ENCODE measurements at regions not wholly inside any gene's neighbourhood (a gene's known extent, or its start where the extent isn't known, plus 50 kb on each side); places are given as distances from the start of the nearest gene placed in this dataset.

DNA sequence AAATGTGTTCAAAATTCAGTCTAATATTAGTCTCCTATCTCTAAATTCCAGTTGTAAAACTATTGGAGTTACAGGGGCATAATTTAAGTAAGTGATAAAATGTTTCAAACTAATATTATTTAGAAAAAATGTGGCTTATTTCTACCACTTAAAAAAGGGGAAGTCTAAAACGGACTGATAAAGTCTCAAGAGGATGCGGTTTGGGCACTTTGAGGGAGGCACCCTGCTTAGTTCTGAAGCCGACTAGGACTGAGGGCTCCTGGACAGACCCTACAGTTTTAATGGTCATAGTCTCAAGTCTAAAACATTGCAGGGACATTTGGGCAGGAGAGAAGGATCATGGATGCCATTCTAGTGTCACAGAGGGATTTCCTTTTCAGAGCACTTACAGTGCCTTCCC lies 566.3 kb downstream of the NR2F2 start:
- H3K27ac ChIP-seq (ENCODE audit: poor library complexity, severe bottlenecking), result no peak overlapping the region
- no peak for ATAC-seq (ENCODE audit: low read depth)

DNA sequence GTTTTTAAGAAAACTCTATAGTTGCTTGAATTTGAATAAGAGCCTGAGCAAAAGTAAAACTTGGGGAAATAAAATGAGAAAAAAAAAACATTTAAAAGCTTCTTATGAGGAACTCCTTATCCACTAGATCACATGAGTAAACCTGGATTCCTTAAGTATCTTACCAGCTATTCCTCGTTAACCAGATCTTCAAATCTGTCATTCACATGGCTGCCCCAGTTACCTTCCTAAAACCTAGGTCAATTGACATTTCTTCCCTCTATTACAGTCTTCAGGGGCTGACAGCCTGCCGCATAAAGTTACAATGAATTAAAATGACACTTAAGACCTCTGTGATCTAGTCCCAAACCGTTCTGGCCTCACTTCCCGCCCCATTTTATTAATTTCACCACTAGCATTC lies 583.6 kb downstream of the NR2F2 start:
- Histone ChIP-seq H3K36me3 (ENCODE audit: low read depth) (no peaks in the 10 kb centered on the region), H3K9me3 (ENCODE audit: severe bottlenecking) (peaks cover 10% of the 10 kb centered on the region), H3K4me1 (ENCODE audit: insufficient read depth, poor library complexity, severe bottlenecking) (no peaks in the 10 kb centered on the region), H3K4me3 (ENCODE audit: severe bottlenecking) (no peak overlapping the region), H3K27ac (ENCODE audit: poor library complexity, severe bottlenecking) (no peak overlapping the region), H3K27me3 (ENCODE audit: insufficient read depth, poor library complexity, severe bottlenecking) (peaks cover 5% of the 10 kb centered on the region)
- TF ChIP-seq, protein P1, sequence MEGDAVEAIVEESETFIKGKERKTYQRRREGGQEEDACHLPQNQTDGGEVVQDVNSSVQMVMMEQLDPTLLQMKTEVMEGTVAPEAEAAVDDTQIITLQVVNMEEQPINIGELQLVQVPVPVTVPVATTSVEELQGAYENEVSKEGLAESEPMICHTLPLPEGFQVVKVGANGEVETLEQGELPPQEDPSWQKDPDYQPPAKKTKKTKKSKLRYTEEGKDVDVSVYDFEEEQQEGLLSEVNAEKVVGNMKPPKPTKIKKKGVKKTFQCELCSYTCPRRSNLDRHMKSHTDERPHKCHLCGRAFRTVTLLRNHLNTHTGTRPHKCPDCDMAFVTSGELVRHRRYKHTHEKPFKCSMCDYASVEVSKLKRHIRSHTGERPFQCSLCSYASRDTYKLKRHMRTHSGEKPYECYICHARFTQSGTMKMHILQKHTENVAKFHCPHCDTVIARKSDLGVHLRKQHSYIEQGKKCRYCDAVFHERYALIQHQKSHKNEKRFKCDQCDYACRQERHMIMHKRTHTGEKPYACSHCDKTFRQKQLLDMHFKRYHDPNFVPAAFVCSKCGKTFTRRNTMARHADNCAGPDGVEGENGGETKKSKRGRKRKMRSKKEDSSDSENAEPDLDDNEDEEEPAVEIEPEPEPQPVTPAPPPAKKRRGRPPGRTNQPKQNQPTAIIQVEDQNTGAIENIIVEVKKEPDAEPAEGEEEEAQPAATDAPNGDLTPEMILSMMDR (IDR thresholded peaks at IDR 0.05; ENCODE audit: poor library complexity, severe bottlenecking), result no peak
- DNase-seq (ENCODE audit: low spot score), result no peak
- ATAC-seq (ENCODE audit: low read depth), result no peak

More for the DNA sequence above, 566.3 kb downstream of the NR2F2 start:
- DNase-seq (ENCODE audit: low spot score), result no peak
- Histone ChIP-seq H3K27me3 (ENCODE audit: insufficient read depth, poor library complexity, severe bottlenecking) (peaks cover 19% of the 10 kb centered on the region), H3K36me3 (ENCODE audit: low read depth) (no peaks in the 10 kb centered on the region), H3K9me3 (ENCODE audit: severe bottlenecking) (no peaks in the 10 kb centered on the region), H3K4me1 (ENCODE audit: insufficient read depth, poor library complexity, severe bottlenecking) (no peaks in the 10 kb centered on the region), H3K4me3 (ENCODE audit: severe bottlenecking) (no peak overlapping the region)
- TF ChIP-seq, protein P1 (IDR thresholded peaks at IDR 0.05; ENCODE audit: poor library complexity, severe bottlenecking), result no peak

DNA sequence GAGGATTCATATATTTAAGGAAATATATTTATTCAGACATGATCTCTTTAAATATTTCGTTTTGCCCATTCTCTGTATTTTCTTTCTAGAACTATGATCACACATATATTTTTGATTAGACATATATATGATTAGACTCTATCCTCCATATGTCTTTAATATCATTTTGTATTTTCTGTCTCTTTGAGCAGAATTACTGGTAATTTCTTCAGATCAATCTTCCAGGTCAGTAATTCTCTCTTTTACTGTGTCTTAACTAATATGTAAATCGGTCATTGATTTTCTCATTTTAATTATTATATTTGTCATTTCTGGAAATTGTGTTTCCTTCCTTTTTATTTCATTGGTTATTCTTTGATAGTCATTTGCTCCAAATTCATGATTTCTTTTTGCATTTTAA lies 586.2 kb downstream of the NR2F2 start:
- DNase-seq (ENCODE audit: low spot score), result no peak
- no peaks in the 10 kb centered on the region for H3K4me1 ChIP-seq (ENCODE audit: insufficient read depth, poor library complexity, severe bottlenecking)
- no peaks in the 10 kb centered on the region for H3K36me3 ChIP-seq (ENCODE audit: low read depth)
- H3K27ac ChIP-seq (ENCODE audit: poor library complexity, severe bottlenecking), result no peak overlapping the region
- TF ChIP-seq, protein P1 (IDR thresholded peaks at IDR 0.05; ENCODE audit: poor library complexity, severe bottlenecking), result no peak
- no peak overlapping the region for H3K4me3 ChIP-seq (ENCODE audit: severe bottlenecking)
- H3K27me3 ChIP-seq (ENCODE audit: insufficient read depth, poor library complexity, severe bottlenecking), result peaks cover 4% of the 10 kb centered on the region
- ATAC-seq (ENCODE audit: low read depth), result no peak
- peaks cover 14% of the 10 kb centered on the region for H3K9me3 ChIP-seq (ENCODE audit: severe bottlenecking)

DNA sequence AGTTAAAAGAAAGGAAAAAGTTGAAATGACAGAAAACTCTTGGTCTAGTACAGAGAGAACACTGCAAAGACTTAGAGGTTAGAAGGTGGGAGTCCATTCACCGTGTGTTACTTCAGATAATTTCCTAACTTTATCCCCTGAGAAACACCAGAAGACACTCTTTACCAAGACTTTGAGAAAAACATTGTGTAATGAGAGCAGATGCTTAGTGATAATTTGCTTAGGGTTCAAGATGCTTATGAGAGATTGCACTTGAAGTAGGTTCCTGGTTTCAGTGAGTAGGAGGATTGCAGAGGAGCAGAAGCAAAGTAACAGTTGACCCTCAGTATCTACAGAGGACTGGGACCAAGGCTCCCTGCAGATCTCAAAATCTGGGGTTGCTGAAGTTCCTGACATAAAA lies 594.1 kb downstream of the NR2F2 start:
- H3K4me1 ChIP-seq (ENCODE audit: insufficient read depth, poor library complexity, severe bottlenecking), result no peaks in the 10 kb centered on the region
- H3K36me3 ChIP-seq (ENCODE audit: low read depth), result no peaks in the 10 kb centered on the region
- no peak overlapping the region for H3K27ac ChIP-seq (ENCODE audit: poor library complexity, severe bottlenecking)
- no peak overlapping the region for H3K4me3 ChIP-seq (ENCODE audit: severe bottlenecking)
- ATAC-seq (ENCODE audit: low read depth) (no peak), DNase-seq (ENCODE audit: low spot score) (no peak)
- H3K27me3 ChIP-seq (ENCODE audit: insufficient read depth, poor library complexity, severe bottlenecking), result peaks cover 4% of the 10 kb centered on the region
- TF ChIP-seq, protein P1 (IDR thresholded peaks at IDR 0.05; ENCODE audit: poor library complexity, severe bottlenecking), result no peak
- peaks cover 4% of the 10 kb centered on the region for H3K9me3 ChIP-seq (ENCODE audit: severe bottlenecking)

DNA sequence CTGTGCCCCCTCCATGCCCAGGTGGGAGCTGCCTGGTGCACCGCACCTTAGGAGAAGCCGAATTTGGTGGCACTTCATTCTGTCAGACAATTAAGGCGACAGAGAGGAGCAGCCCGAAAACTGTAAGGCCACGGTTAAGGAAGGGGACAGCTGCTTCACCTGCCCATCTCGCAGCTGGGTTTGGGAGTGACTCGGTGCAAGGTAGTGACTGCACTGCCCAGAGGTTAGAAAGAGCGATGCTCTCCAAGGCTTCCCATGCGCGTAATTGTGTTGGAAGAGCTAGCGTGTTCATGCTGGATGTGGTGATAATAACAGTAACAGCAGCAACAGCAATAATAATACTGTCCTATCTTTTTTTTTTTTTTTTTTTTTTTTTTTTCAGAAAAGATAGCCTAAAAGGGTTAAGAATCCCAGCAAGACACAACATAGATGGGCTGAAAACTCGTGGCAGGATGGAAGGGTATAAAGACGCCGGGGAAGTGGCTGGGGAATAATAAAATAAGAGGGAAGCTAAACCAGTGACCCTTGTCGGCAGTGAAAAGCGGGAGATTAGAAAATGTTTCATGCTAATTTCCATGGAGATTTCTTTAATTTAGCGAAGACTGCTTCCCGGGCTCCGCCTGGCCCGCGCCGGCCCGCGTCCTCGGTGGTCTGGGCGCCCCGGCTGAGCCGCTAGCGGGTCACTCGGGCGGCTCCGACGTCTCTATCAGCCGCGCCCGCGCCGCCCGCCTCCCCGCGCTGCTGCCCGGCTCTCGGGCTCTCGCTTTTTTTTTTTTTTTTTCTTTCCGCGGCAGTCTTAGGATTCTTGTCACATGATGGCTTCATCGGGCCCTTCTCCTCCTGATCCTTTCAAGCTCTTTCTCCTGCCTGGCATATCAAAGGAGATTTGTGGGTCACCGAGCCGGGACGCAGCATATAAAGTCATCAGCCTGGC lies 617.1 kb downstream of the NR2F2 start:
- Histone ChIP-seq H3K27ac (ENCODE audit: poor library complexity, severe bottlenecking) (no peak overlapping the region), H3K36me3 (ENCODE audit: low read depth) (no peaks in the 10 kb centered on the region), H3K4me3 (ENCODE audit: severe bottlenecking) (no peak overlapping the region), H3K27me3 (ENCODE audit: insufficient read depth, poor library complexity, severe bottlenecking) (peaks cover 86% of the 10 kb centered on the region), H3K4me1 (ENCODE audit: insufficient read depth, poor library complexity, severe bottlenecking) (no peaks in the 10 kb centered on the region), H3K9me3 (ENCODE audit: severe bottlenecking) (no peaks in the 10 kb centered on the region)
- TF ChIP-seq, protein P1 (IDR thresholded peaks at IDR 0.05; ENCODE audit: poor library complexity, severe bottlenecking), result no peak
- DNase-seq (ENCODE audit: low spot score) (no peak), ATAC-seq (ENCODE audit: low read depth) (no peak)
